A673 (cell line): ENCODE measurements at regions not wholly inside any gene's neighbourhood (a gene's known extent, or its start where the extent isn't known, plus 50 kb on each side); places are given as distances from the start of the nearest gene placed in this dataset.
"Not testable (repeated sequence)": the region's sequence is repeated elsewhere in the genome, so short reads cannot be mapped to it uniquely, and the experiment has no call there.

Source experiments
- BruUV-seq: library from RNA; stranded (reverse); fragments of 400-500 nt; replicated peaks from 2 replicates; lab custom pipeline; 2021; lab: Mats Ljungman, UMichigan
- CTCF ChIA-PET: fragments of 300-600 bp; sonication (Branson Sonifier 250); formaldehyde crosslinking; loops from one replicate; lab custom pipeline; 2022; ENCODE audit warnings: antibody characterized with exemption; lab: Charles Lee
- POLR2A ChIA-PET: fragments of 300-600 bp; sonication (Branson Sonifier 250); formaldehyde crosslinking; loops from one replicate; lab custom pipeline; 2022; ENCODE audit warnings: antibody characterized with exemption; ENCODE audit not compliant: low non-redundant PET; lab: Charles Lee
- DNase-seq: peaks from one replicate; pipeline ENCODE4 v3.0.0-alpha.2; 2015; ENCODE audit warnings: low spot score
- H3K27ac ChIP-seq: fragments of 200-600 bp; sonication (generic); 2 replicates; pipeline ENCODE4 v1.5.1; 2016; ENCODE audit warnings: mixed run types, low read depth, mild to moderate bottlenecking, mixed read lengths, antibody characterized with exemption, low read length; ENCODE audit not compliant: poor library complexity, severe bottlenecking
- H3K27me3 ChIP-seq: fragments of 200-600 bp; sonication (generic); replicated peaks from 2 replicates; pipeline ENCODE4 v1.6.1; 2017; ENCODE audit warnings: mixed run types, low read depth, mild to moderate bottlenecking, mixed read lengths, antibody characterized with exemption, low read length; ENCODE audit not compliant: insufficient read depth, poor library complexity
- H3K36me3 ChIP-seq: fragments of 200-600 bp; sonication (generic); 2 replicates; pipeline ENCODE4 v1.6.1; 2016; ENCODE audit warnings: mixed run types, mild to moderate bottlenecking, mixed read lengths, antibody characterized with exemption, low read length; ENCODE audit not compliant: insufficient read depth, poor library complexity, severe bottlenecking
- H3K4me1 ChIP-seq: fragments of 200-600 bp; sonication (generic); 2 replicates; pipeline ENCODE4 v1.6.1; 2017; ENCODE audit warnings: mixed run types, mild to moderate bottlenecking, mixed read lengths, antibody characterized with exemption, low read length; ENCODE audit not compliant: insufficient read depth, poor library complexity, severe bottlenecking
- H3K4me3 ChIP-seq: fragments of 200-600 bp; sonication (generic); 2 replicates; pipeline ENCODE4 v1.5.1; 2016; ENCODE audit warnings: low read depth, mixed run types, mild to moderate bottlenecking, mixed read lengths, low read length; ENCODE audit not compliant: poor library complexity, severe bottlenecking
- H3K9me3 ChIP-seq: fragments of 200-600 bp; sonication (generic); 2 replicates; pipeline ENCODE4 v1.6.1; 2016; ENCODE audit warnings: mixed run types, low read depth, mild to moderate bottlenecking, mixed read lengths, antibody characterized with exemption, low read length; ENCODE audit not compliant: poor library complexity, severe bottlenecking
- EZH2 ChIP-seq: fragments of 200-600 bp; sonication (generic); IDR thresholded peaks from 2 replicates; pipeline ENCODE4 v1.6.1; 2017; ENCODE audit warnings: borderline replicate concordance, low read depth, mild to moderate bottlenecking, mixed read lengths, antibody characterized with exemption, low read length; ENCODE audit not compliant: poor library complexity, severe bottlenecking
- intact Hi-C: fragments of 100-400 bp; cut with micrococcal nuclease; formaldehyde crosslinking; loops from one replicate; pipeline ENCODE4 v1.10.0; 2022; ENCODE audit not compliant: unreplicated experiment
- TF ChIP-seq, protein P1 (sequence below): fragments of 300-800, 200-600 bp; sonication (generic); conservative IDR thresholded peaks from 2 replicates; pipeline ENCODE4 v1.5.1; 2017; ENCODE audit warnings: low read depth, mild to moderate bottlenecking, antibody characterized with exemption, low read length, moderate library complexity, mixed read lengths

DNA sequence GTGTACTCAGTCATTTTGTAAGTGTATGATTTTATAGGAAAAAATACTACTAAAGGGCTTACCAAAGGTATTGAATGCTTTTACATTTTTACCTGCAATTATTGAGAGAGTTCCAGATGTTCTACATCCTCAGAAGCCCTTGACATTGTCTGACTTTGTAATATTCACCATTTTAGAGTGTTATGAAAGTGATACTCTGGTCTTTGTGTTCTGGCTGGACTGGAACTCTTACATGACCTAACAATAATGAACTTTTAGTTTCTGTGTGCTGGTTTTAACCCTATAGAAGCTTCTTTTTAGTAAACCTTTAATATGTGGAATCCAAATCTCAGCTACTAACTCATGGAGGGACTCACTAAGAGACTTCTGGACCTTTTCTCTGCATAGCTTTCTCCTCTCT, 478.8 kb upstream of the SPANXN1 start:
- no peaks in the 10 kb centered on the region for H3K4me1 ChIP-seq
- no peak for DNase-seq
- H3K27me3 ChIP-seq: no peaks in the 10 kb centered on the region
- peaks cover 9% of the 10 kb centered on the region for H3K9me3 ChIP-seq
- BruUV-seq: no TSS peak
- no peak overlapping the region for H3K4me3 ChIP-seq
- CTCF ChIA-PET: no interaction called here
- no peak overlapping the region for H3K27ac ChIP-seq
- no peak for TF ChIP-seq EZH2
- TF ChIP-seq, protein P1, sequence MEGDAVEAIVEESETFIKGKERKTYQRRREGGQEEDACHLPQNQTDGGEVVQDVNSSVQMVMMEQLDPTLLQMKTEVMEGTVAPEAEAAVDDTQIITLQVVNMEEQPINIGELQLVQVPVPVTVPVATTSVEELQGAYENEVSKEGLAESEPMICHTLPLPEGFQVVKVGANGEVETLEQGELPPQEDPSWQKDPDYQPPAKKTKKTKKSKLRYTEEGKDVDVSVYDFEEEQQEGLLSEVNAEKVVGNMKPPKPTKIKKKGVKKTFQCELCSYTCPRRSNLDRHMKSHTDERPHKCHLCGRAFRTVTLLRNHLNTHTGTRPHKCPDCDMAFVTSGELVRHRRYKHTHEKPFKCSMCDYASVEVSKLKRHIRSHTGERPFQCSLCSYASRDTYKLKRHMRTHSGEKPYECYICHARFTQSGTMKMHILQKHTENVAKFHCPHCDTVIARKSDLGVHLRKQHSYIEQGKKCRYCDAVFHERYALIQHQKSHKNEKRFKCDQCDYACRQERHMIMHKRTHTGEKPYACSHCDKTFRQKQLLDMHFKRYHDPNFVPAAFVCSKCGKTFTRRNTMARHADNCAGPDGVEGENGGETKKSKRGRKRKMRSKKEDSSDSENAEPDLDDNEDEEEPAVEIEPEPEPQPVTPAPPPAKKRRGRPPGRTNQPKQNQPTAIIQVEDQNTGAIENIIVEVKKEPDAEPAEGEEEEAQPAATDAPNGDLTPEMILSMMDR: no peak
- H3K36me3 ChIP-seq: no peaks in the 10 kb centered on the region
- POLR2A ChIA-PET: no interaction called here
- intact Hi-C loops: no loop called here

DNA sequence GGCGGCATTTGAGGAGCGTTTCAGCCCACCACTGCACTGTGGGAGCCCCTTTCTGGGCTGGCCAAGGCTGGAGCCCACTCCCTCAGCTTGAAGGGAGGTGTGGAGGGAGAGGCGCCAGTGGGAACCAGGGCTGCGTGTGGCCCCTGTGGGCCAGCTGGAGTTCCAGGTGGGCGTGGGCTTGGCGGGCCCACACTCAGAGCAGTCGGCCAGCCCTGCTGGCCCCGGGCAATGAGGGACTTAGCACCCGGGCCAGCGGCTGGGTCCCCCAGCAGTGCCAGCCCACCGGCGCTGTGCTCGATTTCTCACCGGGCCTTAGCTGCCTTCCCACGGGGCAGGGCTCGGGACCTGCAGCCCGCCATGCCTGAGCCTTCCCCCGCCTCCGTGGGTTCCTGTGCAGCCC, 463.8 kb upstream of the SPANXN1 start:
- BruUV-seq: not testable (repeated sequence)

DNA sequence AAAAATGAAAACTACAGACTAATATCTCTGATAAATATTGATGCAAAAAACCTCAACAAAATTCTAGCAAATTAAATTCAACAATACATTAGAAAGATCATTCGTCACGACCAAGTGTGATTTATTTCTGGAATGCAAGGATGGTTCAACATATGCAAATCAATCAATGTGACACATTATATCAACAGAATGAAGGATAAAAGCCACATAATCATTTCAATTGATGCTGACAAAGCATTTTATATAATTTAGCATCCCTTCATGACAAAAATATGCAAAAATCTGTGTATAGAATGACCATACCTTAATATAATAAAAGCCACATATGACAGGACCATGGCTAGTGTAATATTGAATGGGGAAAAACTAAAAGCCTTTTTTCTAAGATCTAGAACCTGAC, 457.2 kb upstream of the SPANXN1 start:
- no peak for DNase-seq
- H3K27me3 ChIP-seq: no peaks in the 10 kb centered on the region
- ChIA-PET POLR2A (no interaction called here), CTCF (no interaction called here)
- H3K9me3 ChIP-seq: peaks cover 20% of the 10 kb centered on the region
- TF ChIP-seq, protein P1: no peak
- no peak for TF ChIP-seq EZH2
- intact Hi-C loops: no loop called here
- H3K36me3 ChIP-seq: no peaks in the 10 kb centered on the region
- H3K4me3 ChIP-seq: no peak overlapping the region
- no peak overlapping the region for H3K27ac ChIP-seq
- no peaks in the 10 kb centered on the region for H3K4me1 ChIP-seq
- BruUV-seq: no TSS peak

More for the DNA sequence above, 463.8 kb upstream of the SPANXN1 start:
- H3K27ac ChIP-seq, H3K36me3 ChIP-seq, H3K27me3 ChIP-seq, POLR2A ChIA-PET, H3K4me1 ChIP-seq, CTCF ChIA-PET, H3K9me3 ChIP-seq, intact Hi-C loops, DNase-seq, H3K4me3 ChIP-seq: not testable (repeated sequence)

DNA sequence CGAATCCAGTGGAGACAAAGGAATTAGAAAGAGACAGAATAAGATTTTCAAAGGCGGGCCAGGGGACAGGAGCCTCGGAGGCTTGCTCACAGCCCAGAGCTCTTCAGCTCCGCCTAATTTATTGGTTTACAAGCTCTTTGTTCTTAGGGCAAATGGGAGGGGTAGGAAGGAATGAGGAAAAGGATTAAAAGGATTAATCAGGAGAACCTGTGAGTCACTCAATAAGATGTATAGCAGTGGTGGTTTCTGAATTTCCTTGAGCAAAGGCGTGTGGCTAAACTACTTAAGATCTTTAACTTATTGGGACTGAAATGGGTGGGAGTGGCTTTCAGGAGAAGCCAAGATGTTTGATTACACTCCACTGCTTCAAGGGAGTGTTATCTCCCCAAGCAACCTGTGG, 456.0 kb upstream of the SPANXN1 start:
- Histone ChIP-seq H3K36me3 (no peaks in the 10 kb centered on the region), H3K4me1 (no peaks in the 10 kb centered on the region), H3K27ac (no peak overlapping the region), H3K9me3 (peaks cover 20% of the 10 kb centered on the region), H3K27me3 (no peaks in the 10 kb centered on the region), H3K4me3 (no peak overlapping the region)
- DNase-seq: no peak
- POLR2A ChIA-PET: no interaction called here
- TF ChIP-seq, protein P1: no peak
- TF ChIP-seq EZH2: no peak
- BruUV-seq: no TSS peak
- intact Hi-C loops: no loop called here
- CTCF ChIA-PET: no interaction called here
